GM12875 (cell line): ENCODE measurements at regions not wholly inside any gene's neighbourhood (a gene's known extent, or its start where the extent isn't known, plus 50 kb on each side); places are given as distances from the start of the nearest gene placed in this dataset.
"Not testable (repeated sequence)": the region's sequence is repeated elsewhere in the genome, so short reads cannot be mapped to it uniquely, and the experiment has no call there.

ENCODE experiments used
- H3K4me3 ChIP-seq: one replicate; pipeline ENCODE4 v1.5.1; 2011; ENCODE audit warnings: low read depth, low read length, control low read depth
- TF ChIP-seq, protein P1 (sequence below): IDR thresholded peaks from 2 replicates; pipeline ENCODE4 v1.5.1; 2011; ENCODE audit warnings: low read depth, mild to moderate bottlenecking, control low read depth, inconsistent platforms, low read length, moderate library complexity, borderline replicate concordance; ENCODE audit not compliant: insufficient read depth

- no peak overlapping the region for H3K4me3 ChIP-seq
- TF ChIP-seq, protein P1, sequence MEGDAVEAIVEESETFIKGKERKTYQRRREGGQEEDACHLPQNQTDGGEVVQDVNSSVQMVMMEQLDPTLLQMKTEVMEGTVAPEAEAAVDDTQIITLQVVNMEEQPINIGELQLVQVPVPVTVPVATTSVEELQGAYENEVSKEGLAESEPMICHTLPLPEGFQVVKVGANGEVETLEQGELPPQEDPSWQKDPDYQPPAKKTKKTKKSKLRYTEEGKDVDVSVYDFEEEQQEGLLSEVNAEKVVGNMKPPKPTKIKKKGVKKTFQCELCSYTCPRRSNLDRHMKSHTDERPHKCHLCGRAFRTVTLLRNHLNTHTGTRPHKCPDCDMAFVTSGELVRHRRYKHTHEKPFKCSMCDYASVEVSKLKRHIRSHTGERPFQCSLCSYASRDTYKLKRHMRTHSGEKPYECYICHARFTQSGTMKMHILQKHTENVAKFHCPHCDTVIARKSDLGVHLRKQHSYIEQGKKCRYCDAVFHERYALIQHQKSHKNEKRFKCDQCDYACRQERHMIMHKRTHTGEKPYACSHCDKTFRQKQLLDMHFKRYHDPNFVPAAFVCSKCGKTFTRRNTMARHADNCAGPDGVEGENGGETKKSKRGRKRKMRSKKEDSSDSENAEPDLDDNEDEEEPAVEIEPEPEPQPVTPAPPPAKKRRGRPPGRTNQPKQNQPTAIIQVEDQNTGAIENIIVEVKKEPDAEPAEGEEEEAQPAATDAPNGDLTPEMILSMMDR = no peak
Measured at GRCh38 chr2:144780983-144781382, 261.1 kb upstream of the ZEB2 start.

GRCh38 chr2:144776766-144777165 is 256.8 kb upstream of the ZEB2 start:
- no peak overlapping the region for H3K4me3 ChIP-seq
- TF ChIP-seq, protein P1 = no peak

- TF ChIP-seq, protein P1 = no peak
- no peak overlapping the region for H3K4me3 ChIP-seq
Measured at GRCh38 chr2:144774809-144775208, 254.9 kb upstream of the ZEB2 start.

- TF ChIP-seq, protein P1 = no peak
- H3K4me3 ChIP-seq = no peak overlapping the region
Measured at GRCh38 chr2:144771348-144771747, 251.4 kb upstream of the ZEB2 start.

GRCh38 chr2:144770616-144771230 is 250.8 kb upstream of the ZEB2 start:
- H3K4me3 ChIP-seq = no peak overlapping the region
- TF ChIP-seq, protein P1 = no peak

DNA sequence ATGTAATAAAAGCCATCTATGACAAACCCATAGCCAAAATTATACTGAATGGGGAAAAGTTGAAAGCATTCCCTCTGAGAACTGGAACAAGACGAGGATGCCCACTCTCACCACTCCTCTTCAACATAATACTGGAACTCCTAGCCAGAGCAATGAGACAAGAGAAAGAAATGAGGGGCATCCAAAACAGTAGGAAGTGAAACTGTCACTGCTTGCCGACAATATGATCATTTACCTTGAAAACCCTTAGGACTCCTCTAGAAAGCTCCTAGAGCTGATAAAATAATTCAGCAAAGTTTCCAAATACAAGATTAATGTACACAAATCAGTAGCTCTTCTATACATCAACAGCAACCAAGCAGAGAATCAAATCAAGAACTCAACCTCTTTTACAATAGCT is 241.0 kb upstream of the ZEB2 start:
- not testable (repeated sequence) for H3K4me3 ChIP-seq

DNA sequence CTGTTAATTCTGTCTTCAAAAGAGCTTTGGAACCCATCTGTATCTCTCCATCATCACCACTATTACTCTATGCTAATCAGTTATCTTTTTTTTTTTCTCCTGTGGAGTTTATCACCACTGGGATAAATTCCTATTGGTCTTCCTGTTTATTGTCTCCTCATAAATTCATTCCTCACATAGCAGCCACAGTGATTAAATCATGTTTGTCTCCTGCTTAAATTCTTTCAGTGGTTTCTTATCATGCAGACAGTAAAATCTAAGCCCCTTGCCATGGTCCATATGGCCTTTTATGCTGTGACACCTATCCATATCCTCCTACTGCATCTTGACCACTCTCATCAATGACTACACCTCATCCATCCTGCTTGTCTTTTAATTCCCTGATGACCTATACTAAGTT is 239.8 kb upstream of the ZEB2 start:
- TF ChIP-seq, protein P1 = no peak
- no peak overlapping the region for H3K4me3 ChIP-seq

- not testable (repeated sequence) for H3K4me3 ChIP-seq
Measured at GRCh38 chr2:144758196-144758595, 238.3 kb upstream of the ZEB2 start.
